Ectodermal cell (in vitro differentiated cells): ENCODE measurements at regions not wholly inside any gene's neighbourhood (a gene's known extent, or its start where the extent isn't known, plus 50 kb on each side); places are given as distances from the start of the nearest gene placed in this dataset.
A peak's percentile ranks its signal among the peaks of the same experiment; 100 is the strongest.

ENCODE experiments used
- H3K27ac ChIP-seq: 2 replicates; pipeline ENCODE4 v1.7.0; 2013; ENCODE audit warnings: mild to moderate bottlenecking, low read depth, low read length; ENCODE audit not compliant: insufficient read depth, poor library complexity, severe bottlenecking
- H3K27me3 ChIP-seq: 2 replicates; pipeline ENCODE4 v1.7.0; 2013; ENCODE audit warnings: mild to moderate bottlenecking, low read length; ENCODE audit not compliant: insufficient read depth, control insufficient read depth, poor library complexity, severe bottlenecking
- H3K36me3 ChIP-seq: one replicate; pipeline ENCODE4 v1.7.0; 2013; ENCODE audit warnings: low read length; ENCODE audit not compliant: control insufficient read depth, insufficient read depth
- H3K4me1 ChIP-seq: one replicate; pipeline ENCODE4 v1.7.0; 2013; ENCODE audit warnings: low read length; ENCODE audit not compliant: control insufficient read depth, insufficient read depth
- H3K4me3 ChIP-seq: 2 replicates; pipeline ENCODE4 v1.7.0; 2013; ENCODE audit warnings: low read depth, low read length, control low read depth; ENCODE audit not compliant: insufficient read depth
- H3K9me3 ChIP-seq: 2 replicates; pipeline ENCODE4 v1.7.0; 2013; ENCODE audit warnings: mild to moderate bottlenecking, low read length, moderate library complexity; ENCODE audit not compliant: control insufficient read depth
- WGBS, 2 experiments: methylation state at CpG; one replicate each; pipeline ENCODE4 v1.1.7; 2013; ENCODE audit warnings: missing lambda C conversion rate in 2 of 2; 5-methylcytosine and 5-hydroxymethylcytosine counted together

DNA sequence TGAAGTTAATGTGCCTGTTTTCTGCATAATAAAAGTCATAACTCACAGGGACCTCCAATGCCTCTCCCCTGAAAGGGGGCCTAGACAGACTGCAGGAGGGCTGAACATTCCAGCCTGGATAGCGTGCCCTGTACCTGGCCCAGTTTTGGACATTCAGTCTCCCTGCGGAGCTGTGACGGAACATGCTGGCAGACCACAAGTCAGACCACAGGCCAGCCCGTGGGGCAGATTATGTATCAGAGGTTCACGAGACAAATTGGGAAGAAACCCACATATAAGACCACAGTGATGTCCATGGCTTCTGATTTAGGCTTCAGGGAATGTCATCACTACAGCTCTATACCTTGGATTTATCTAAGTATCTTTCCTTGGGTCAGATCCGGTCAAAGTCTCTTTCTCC, 151.5 kb upstream of the POU3F1 start:
- Histone ChIP-seq H3K27me3 (no peaks in the 10 kb centered on the region), H3K27ac (no peak overlapping the region), H3K4me3 (no peak overlapping the region), H3K9me3 (no peaks in the 10 kb centered on the region), H3K36me3 (no peaks in the 10 kb centered on the region), H3K4me1 (peaks cover 1% of the 10 kb centered on the region)
- WGBS, 2 experiments = 95% methylated on average over 6 of the region's 6 CpGs

DNA sequence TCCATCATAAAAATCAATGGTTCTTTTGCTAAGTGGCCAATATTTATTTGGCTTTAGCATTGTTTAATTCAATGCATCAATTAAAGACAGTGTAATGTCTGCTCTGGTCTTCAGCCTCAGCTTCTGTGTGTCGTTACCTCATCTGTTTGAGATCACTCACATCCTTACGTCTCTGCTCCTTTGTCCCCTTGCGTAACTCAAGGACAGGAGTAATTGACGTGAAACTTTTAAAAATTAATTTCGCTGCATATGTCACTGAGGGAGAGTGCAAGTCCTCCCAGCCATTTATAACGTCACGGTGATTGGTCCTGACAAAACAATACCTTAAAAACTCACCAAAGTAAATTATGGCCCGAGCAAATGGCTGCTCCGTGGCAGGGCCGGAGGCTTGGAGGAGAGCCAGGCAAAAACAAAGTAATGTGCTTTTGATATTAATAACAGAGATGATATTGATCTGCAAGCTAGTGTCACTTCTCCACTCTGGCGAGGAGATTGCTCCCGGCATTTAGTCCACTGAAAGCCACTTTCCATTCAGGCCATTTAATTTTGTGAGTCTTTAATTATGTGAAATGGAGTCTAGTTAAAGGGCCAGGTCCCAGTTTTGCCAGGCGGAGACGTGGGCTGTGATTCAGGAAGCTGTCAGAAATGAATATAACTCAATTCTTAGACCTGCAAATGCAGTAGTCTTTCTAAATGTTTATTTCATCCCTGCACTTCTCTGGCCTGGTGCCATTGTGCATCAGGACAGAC, 150.9 kb upstream of the POU3F1 start:
- 91 to 95% methylated on average over 14 of the region's 14 CpGs for WGBS, 2 experiments
- Histone ChIP-seq H3K27ac (no peak overlapping the region), H3K4me3 (no peak overlapping the region), H3K27me3 (no peaks in the 10 kb centered on the region), H3K4me1 (peaks cover 5% of the 10 kb centered on the region), H3K9me3 (no peaks in the 10 kb centered on the region), H3K36me3 (no peaks in the 10 kb centered on the region)

DNA sequence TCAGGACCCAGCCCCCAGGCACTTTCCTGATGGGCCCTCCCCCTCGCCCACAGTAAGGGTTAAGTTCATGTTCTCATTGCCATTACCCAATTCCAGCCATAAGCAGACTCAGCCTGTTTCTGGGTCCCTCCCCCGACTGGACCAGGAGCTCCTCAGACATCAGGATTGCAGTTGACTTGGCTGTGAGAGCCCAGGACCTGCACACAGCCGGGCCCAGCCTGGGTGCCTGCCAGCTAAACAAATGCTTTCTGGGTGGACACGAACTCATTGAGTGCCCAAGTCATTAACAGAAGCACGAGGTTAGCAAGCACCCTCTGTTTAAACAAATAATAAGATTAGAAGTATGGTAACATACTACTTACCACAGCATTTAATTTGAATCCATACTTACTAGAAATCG, 147.9 kb upstream of the POU3F1 start:
- WGBS, 2 experiments = 80 to 91% methylated on average over 6 of the region's 6 CpGs
- H3K4me3 ChIP-seq = no peak overlapping the region
- no peaks in the 10 kb centered on the region for H3K36me3 ChIP-seq
- no peak overlapping the region for H3K27ac ChIP-seq
- H3K4me1 ChIP-seq = peaks cover 15% of the 10 kb centered on the region
- no peaks in the 10 kb centered on the region for H3K9me3 ChIP-seq
- H3K27me3 ChIP-seq = no peaks in the 10 kb centered on the region

DNA sequence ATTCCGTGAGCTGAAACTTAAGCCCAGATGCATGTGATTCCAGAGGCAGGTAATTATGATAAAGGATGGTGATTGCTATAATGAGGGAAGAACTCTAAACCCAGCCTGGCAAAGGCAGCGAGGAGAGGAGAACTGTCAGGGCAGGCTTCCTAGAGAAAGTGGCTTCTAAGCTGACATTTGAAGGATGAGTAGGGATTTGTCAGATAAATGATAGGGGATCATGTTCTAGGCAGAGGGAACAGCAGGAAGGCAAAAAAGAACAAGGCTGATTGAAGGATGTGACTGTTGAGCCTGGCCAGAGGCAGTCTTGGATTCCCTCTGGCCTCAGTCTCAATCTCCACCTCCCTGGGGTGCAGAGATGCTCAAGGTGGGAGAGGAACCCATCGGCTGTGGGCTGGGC, 146.4 kb upstream of the POU3F1 start:
- no peaks in the 10 kb centered on the region for H3K27me3 ChIP-seq

DNA sequence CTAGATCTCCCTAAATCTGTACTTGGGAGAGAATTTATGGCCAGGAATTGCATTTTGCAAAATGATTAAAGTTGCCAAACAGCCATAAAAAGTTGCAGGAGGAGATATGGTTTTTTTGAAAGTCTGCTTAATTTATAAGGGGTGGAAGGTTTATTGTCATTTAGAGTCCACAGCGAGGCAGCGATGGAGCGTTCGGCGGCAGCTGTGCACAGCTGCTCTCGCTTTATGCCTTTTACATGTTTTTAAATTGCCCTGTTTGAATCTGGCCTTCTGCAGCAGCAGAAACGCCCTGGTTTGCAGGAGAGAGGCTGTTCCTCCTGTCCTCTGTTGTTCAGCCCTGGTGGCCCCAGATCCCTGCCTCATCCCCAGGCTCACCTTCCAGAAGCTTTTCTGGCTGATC, 144.9 kb upstream of the POU3F1 start:
- Histone ChIP-seq H3K4me3 (no peak overlapping the region), H3K36me3 (no peaks in the 10 kb centered on the region), H3K27me3 (no peaks in the 10 kb centered on the region), H3K27ac (no peak overlapping the region), H3K4me1 (peaks cover 15% of the 10 kb centered on the region), H3K9me3 (no peaks in the 10 kb centered on the region)
- WGBS, 2 experiments = 90 to 93% methylated on average over 7 of the region's 7 CpGs

More for the DNA sequence above, 146.4 kb upstream of the POU3F1 start:
- Histone ChIP-seq H3K9me3 (no peaks in the 10 kb centered on the region), H3K36me3 (no peaks in the 10 kb centered on the region), H3K4me1 (peaks cover 15% of the 10 kb centered on the region), H3K4me3 (no peak overlapping the region), H3K27ac (no peak overlapping the region)
- WGBS, 2 experiments = 64 to 71% methylated on average over 3 of the region's 3 CpGs

DNA sequence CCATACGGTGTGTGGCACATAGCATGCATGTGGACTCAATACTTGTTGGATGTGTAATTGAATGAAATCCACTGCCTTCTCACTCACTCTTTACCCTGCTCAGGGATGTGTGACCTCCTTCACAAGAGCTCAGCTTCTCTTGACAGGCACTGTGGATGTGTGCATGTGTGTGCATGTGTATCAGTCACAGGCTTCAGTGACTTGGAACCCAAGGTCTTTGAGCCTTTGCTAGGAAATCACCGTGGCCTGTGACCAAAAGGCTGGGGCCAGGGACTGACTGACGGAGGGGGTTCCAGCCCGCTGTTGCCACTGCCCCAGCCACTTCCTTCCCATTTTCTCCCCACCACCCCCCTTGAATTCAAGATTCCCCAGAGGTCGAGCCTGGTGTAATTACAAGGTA, 144.4 kb upstream of the POU3F1 start:
- Histone ChIP-seq H3K4me1 (peaks cover 15% of the 10 kb centered on the region), H3K4me3 (no peak overlapping the region), H3K36me3 (no peaks in the 10 kb centered on the region), H3K27ac (no peak overlapping the region), H3K9me3 (no peaks in the 10 kb centered on the region), H3K27me3 (no peaks in the 10 kb centered on the region)
- WGBS, 2 experiments = 81 to 92% methylated on average over 5 of the region's 5 CpGs

DNA sequence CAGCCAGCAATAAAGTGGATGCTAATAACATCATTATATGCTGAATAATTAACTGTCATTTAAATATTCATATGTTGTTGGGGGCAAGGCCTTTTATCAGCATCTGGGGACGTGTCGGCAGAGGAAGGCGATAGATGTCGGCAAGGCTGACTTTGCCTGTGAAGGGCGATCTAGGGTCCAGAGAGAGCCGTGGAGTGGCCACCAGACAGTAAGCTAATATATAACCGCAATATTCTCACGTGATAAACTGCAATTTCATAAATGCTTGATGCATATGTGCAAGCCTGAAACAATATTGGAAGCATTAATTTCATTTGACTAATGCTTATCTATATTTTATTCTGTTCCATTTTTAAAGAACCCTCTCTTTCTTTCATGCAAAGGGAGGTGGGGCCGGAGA, 141.0 kb upstream of the POU3F1 start:
- Histone ChIP-seq H3K36me3 (no peaks in the 10 kb centered on the region), H3K4me1 (peaks cover 19% of the 10 kb centered on the region), H3K9me3 (no peaks in the 10 kb centered on the region), H3K4me3 (no peak overlapping the region), H3K27ac (no peak overlapping the region), H3K27me3 (no peaks in the 10 kb centered on the region)
- WGBS, 2 experiments = 96 to 97% methylated on average over 9 of the region's 9 CpGs

DNA sequence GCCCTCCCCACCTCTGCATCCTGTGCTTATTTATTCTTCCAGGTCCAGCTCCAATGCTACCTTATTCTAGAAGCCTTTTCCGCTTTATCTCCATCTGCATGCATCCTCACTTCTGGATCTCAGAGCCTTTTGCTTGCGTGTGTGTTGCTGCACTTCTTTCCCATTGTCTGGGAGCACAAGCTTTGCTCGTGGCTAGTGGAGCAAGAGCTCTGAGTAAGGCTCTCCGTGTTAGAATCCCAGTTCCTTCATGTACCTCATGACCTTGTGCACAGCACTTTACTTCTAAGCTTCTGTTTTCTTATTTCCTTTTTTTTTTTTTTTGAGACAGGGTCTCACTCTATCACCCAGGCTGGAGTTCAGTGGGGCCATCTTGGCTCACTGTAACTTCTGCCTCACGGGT, 140.0 kb upstream of the POU3F1 start:
- 91 to 93% methylated on average over 5 of the region's 5 CpGs for WGBS, 2 experiments
- H3K36me3 ChIP-seq = no peaks in the 10 kb centered on the region
- no peaks in the 10 kb centered on the region for H3K27me3 ChIP-seq
- H3K27ac ChIP-seq = no peak overlapping the region
- no peak overlapping the region for H3K4me3 ChIP-seq
- peaks cover 19% of the 10 kb centered on the region for H3K4me1 ChIP-seq
- H3K9me3 ChIP-seq = no peaks in the 10 kb centered on the region

DNA sequence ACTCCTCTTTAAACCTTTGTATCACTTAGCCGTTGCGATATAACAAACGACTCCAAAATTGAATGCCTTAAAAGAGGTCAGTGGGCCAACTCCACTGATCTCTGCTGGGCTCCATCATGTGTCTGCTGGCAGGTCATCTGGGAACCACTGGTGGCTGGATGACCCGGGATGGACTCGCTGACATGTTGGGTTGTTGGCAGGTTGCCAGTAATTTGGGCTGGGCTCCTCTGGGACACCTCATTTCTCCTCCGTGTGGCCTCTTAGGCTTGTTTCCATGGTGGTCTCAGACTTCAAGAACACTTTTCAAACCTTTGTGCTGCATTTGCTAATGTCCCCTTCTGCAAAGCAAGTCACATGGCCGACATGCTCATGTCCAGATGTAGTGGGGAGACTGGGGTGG, 139.3 kb upstream of the POU3F1 start:
- no peak overlapping the region for H3K27ac ChIP-seq
- H3K36me3 ChIP-seq = no peaks in the 10 kb centered on the region
- H3K4me3 ChIP-seq = no peak overlapping the region
- H3K9me3 ChIP-seq = no peaks in the 10 kb centered on the region
- peaks cover 14% of the 10 kb centered on the region for H3K4me1 ChIP-seq
- H3K27me3 ChIP-seq = no peaks in the 10 kb centered on the region
- 95 to 97% methylated on average over 7 of the region's 7 CpGs for WGBS, 2 experiments

DNA sequence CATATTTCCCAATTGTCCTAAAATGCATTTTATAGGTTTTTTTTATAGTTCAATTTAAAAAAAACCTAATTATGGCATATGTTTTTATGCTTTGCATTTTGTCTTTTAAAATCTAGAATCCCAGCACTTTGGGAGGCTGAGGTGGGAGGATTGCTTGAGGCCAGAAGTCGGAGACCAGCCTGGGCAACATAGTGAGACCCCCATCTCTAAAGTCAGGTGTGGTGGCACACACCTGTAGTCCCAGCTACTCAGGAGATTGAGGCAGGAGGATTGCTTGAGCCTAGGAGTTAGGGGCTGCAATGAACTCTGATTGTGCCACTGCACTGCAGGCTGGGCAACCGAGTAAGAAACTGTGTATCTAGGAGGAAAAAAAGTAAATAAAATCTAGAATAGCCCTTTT, 137.2 kb upstream of the POU3F1 start:
- no peaks in the 10 kb centered on the region for H3K36me3 ChIP-seq
- H3K9me3 ChIP-seq = no peaks in the 10 kb centered on the region
- H3K4me3 ChIP-seq = no peak overlapping the region
- peaks cover 11% of the 10 kb centered on the region for H3K4me1 ChIP-seq
- WGBS, 2 experiments = 83 to 99% methylated on average over 2 of the region's 2 CpGs
- H3K27ac ChIP-seq = no peak overlapping the region
- no peaks in the 10 kb centered on the region for H3K27me3 ChIP-seq

DNA sequence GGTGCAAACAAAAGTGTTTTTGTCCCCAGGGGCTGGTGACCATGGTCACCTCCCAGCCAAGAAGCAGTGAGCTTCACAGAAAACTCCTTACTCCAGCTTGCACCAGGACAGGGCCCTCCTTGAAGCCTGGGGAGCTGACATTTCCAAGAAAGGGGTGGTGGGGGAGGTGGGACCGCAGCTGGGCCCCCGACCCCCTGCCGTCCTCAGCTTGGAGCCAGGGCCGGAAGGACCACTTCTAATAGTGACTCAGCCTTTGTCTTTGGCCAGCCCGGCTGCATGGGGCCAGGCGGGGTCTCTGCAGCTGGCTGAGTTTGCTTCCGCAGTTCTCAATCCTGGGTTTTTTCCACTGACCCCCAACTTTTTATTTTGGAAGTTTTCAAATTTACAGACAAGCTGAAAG, 136.5 kb upstream of the POU3F1 start:
- WGBS, 2 experiments = 13 to 14% methylated on average over 7 of the region's 7 CpGs
- Histone ChIP-seq H3K27ac (peak overlapping the region; percentile 13), H3K27me3 (no peaks in the 10 kb centered on the region), H3K36me3 (no peaks in the 10 kb centered on the region), H3K9me3 (no peaks in the 10 kb centered on the region), H3K4me3 (no peak overlapping the region), H3K4me1 (peaks cover 11% of the 10 kb centered on the region)
